Erythroblast (primary cell): ENCODE measurements at regions not wholly inside any gene's neighbourhood (a gene's known extent, or its start where the extent isn't known, plus 50 kb on each side); places are given as distances from the start of the nearest gene placed in this dataset.

Experiments used
- GATA1 ChIP-seq: IDR thresholded peaks from 2 replicates; pipeline ENCODE4 v1.6.1; 2011; ENCODE audit warnings: low read depth, mild to moderate bottlenecking, control low read depth, low read length, moderate library complexity
- POLR2A ChIP-seq: IDR thresholded peaks from 2 replicates; pipeline ENCODE4 v1.6.1; 2011; ENCODE audit warnings: mild to moderate bottlenecking, low read length

DNA sequence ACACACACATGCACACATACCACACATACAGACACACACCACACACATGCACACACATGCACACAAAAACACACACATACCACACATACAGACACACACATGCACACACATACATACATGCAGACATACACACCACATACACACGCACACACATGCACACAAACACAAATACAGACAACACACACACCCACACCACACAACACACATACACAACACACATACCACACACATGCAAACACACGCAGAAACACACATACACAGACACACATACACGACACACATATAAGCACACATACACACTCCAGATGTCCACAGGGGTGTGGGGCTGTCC, 60.1 kb upstream of the PPP2R2D start:
- TF ChIP-seq POLR2A (no peak), GATA1 (no peak)
